Fibroblast of villous mesenchyme (primary cell): ENCODE measurements at regions not wholly inside any gene's neighbourhood (a gene's known extent, or its start where the extent isn't known, plus 50 kb on each side); places are given as distances from the start of the nearest gene placed in this dataset.
A peak's percentile ranks its signal among the peaks of the same experiment; 100 is the strongest.

ENCODE experiments used
- DNase-seq: peaks from one replicate; pipeline ENCODE4 v3.0.0-alpha.2; 2010; ENCODE audit warnings: low read depth
- H3K4me3 ChIP-seq: 2 replicates; pipeline ENCODE4 v1.5.1; 2011; ENCODE audit warnings: low read depth, mild to moderate bottlenecking, low read length
- CTCF ChIP-seq: IDR thresholded peaks from 2 replicates; pipeline ENCODE4 v1.5.1; 2012; ENCODE audit warnings: low read depth, mild to moderate bottlenecking, low read length; ENCODE audit not compliant: insufficient read depth

- peak overlapping the region; percentile 85 for H3K4me3 ChIP-seq
- no peak for DNase-seq
- TF ChIP-seq CTCF, result no peak
These were observed 52.0 kb upstream of the ULK4 start for GRCh38 chr3:42013691-42014457.

- H3K4me3 ChIP-seq, result peak overlapping the region; percentile 85
- peak; percentile 55 for DNase-seq
- no peak for TF ChIP-seq CTCF
These were observed 51.2 kb upstream of the ULK4 start for GRCh38 chr3:42012935-42013690.

GRCh38 chr3:42012383-42012934 lies 50.6 kb upstream of the ULK4 start:
- no peak for TF ChIP-seq CTCF
- H3K4me3 ChIP-seq, result no peak overlapping the region
- DNase-seq, result no peak
